Prostate gland (tissue), 2 donors: ENCODE measurements at regions not wholly inside any gene's neighbourhood (a gene's known extent, or its start where the extent isn't known, plus 50 kb on each side); places are given as distances from the start of the nearest gene placed in this dataset.
A peak's percentile ranks its signal among the peaks of the same experiment; 100 is the strongest.

Experiments
- DNase-seq: peaks from one replicate; pipeline ENCODE4 v3.0.0-alpha.2; 2019; ENCODE audit warnings: low spot score
- H3K27ac ChIP-seq, 2 donors: fragments of 200-600 bp; sonication (generic); 2 replicates each; pipeline ENCODE4 v1.5.1; 2017 to 2019
- H3K27me3 ChIP-seq: fragments of 200-600 bp; sonication (generic); replicated peaks from 2 replicates; pipeline ENCODE4 v1.5.1; 2019; ENCODE audit not compliant: insufficient read depth
- H3K36me3 ChIP-seq, 2 donors: fragments of 200-600 bp; sonication (generic); 1 replicate in 1 of 2; 2 replicates in 1 of 2; pipeline versions ENCODE4 v1.5.1 to v1.8.1; 2017 to 2019
- H3K4me1 ChIP-seq: fragments of 200-600 bp; sonication (generic); replicated peaks from 2 replicates; pipeline ENCODE4 v1.5.1; 2019
- H3K4me3 ChIP-seq, 2 donors: fragments of 200-600 bp; sonication (generic); 2 replicates each; pipeline ENCODE4 v1.5.1; 2017 to 2019
- H3K9me3 ChIP-seq: fragments of 200-600 bp; sonication (generic); 2 replicates; pipeline ENCODE4 v1.5.1; 2017
- POLR2A ChIP-seq: fragments of 450-650 bp; IDR thresholded peaks from one replicate; pipeline ENCODE4 v1.6.1; 2016; ENCODE audit warnings: antibody characterized with exemption, mild to moderate bottlenecking
- POLR2AphosphoS5 ChIP-seq: sonication (generic); formaldehyde crosslinking; IDR thresholded peaks from one replicate; pipeline ENCODE4 v1.6.1; 2017; ENCODE audit warnings: antibody characterized with exemption
- WGBS: methylation state at CpG from one replicate; pipeline ENCODE4 v1.1.5; 2018; 5-methylcytosine and 5-hydroxymethylcytosine counted together
- intact Hi-C: fragments of 100-400 bp; cut with DNase I; formaldehyde crosslinking; loops from one replicate; pipeline ENCODE4 v1.14.2; 2022
- TF ChIP-seq, protein P1 (sequence below), 4 experiments: fragments of 200-600 bp in 2 of 4; fragments of 450-650 bp in 2 of 4; sonication (generic) in 2 of 4; IDR thresholded peaks; 1 replicate in 3 of 4; 2 replicates in 1 of 4; pipeline ENCODE4 v1.5.1; 2016 to 2019; ENCODE audit warnings: antibody characterized with exemption in 4 of 4, mild to moderate bottlenecking in 2 of 4, moderate library complexity in 2 of 4

DNA sequence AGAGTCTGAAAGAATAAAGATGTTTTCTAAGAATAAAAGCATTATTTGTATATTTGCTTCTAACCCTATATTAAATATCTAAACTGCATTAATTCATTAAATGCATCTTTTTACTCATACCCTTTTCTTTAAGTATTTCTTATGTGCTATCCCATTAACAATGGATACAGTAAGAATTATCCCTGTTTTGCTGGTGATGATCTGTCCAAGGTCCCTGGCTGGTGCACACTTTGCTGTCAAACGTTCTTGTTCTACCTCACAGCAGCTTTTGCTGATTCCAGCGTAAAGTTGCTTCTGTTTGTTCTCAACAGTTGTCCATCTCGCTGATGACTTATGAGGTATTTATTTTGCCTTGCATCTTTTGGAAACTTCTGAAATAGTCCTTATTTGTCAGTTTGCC is 504.0 kb downstream of the PLCL1 start:
- H3K4me1 ChIP-seq = no peaks in the 10 kb centered on the region
- H3K9me3 ChIP-seq = no peaks in the 10 kb centered on the region
- no peaks in the 10 kb centered on the region for H3K36me3 ChIP-seq
- WGBS = 84% methylated on average over 3 of the region's 3 CpGs
- intact Hi-C loops = no loop called here
- no peak overlapping the region for H3K4me3 ChIP-seq
- no peak overlapping the region for H3K27ac ChIP-seq
- no peak for DNase-seq
- TF ChIP-seq POLR2AphosphoS5 (no peak), POLR2A (no peak)
- TF ChIP-seq, protein P1, sequence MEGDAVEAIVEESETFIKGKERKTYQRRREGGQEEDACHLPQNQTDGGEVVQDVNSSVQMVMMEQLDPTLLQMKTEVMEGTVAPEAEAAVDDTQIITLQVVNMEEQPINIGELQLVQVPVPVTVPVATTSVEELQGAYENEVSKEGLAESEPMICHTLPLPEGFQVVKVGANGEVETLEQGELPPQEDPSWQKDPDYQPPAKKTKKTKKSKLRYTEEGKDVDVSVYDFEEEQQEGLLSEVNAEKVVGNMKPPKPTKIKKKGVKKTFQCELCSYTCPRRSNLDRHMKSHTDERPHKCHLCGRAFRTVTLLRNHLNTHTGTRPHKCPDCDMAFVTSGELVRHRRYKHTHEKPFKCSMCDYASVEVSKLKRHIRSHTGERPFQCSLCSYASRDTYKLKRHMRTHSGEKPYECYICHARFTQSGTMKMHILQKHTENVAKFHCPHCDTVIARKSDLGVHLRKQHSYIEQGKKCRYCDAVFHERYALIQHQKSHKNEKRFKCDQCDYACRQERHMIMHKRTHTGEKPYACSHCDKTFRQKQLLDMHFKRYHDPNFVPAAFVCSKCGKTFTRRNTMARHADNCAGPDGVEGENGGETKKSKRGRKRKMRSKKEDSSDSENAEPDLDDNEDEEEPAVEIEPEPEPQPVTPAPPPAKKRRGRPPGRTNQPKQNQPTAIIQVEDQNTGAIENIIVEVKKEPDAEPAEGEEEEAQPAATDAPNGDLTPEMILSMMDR (IDR thresholded peaks at IDR 0.05) = no peak
- H3K27me3 ChIP-seq = no peaks in the 10 kb centered on the region

DNA sequence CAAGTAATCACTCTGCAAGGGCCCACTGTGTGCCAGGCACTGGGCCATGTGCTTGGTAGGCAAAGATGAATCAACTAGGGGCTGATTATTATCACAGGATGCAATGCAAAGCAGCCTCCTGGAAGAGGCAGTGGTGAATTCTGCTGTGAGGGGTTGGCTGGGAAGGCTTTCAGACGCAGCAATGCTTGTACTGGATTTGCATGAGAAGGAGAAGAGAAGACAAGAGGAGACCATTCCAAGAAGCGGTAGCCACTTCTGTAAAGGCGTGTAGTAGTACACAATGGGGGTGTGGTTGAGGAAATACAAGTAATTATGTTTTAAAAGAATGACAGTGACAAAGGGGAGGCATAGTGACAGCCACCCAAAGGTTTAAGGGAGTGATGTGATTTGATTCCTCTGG is 502.7 kb downstream of the PLCL1 start:
- intact Hi-C loops = no loop called here
- H3K27ac ChIP-seq = no peak overlapping the region
- H3K27me3 ChIP-seq = no peaks in the 10 kb centered on the region
- 88% methylated on average over 3 of the region's 3 CpGs for WGBS
- no peak overlapping the region for H3K4me3 ChIP-seq
- no peaks in the 10 kb centered on the region for H3K36me3 ChIP-seq
- no peaks in the 10 kb centered on the region for H3K4me1 ChIP-seq
- no peak for TF ChIP-seq POLR2AphosphoS5
- TF ChIP-seq POLR2A = no peak
- TF ChIP-seq, protein P1 (IDR thresholded peaks at IDR 0.05) = no peak
- DNase-seq = no peak
- H3K9me3 ChIP-seq = no peaks in the 10 kb centered on the region

DNA sequence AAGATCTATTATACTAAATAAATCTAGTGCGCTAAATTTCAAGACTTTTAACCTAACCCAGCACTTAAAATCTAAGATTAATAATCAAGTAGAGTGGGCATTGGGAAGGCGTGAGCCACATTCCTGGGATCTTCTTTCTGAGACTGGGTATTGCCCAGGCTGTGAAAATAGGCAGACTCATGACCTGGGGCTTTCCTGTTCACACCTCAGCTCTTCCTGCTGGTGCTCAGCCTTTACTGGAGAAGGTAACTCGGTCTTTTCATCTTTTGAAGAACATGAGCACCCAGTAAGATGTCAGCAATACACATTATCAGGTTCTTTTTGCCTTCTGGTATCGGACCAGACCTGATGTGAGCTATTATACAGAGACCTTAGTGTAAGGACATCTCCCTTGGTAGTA is 500.5 kb downstream of the PLCL1 start:
- 40% methylated on average over 4 of the region's 4 CpGs for WGBS

DNA sequence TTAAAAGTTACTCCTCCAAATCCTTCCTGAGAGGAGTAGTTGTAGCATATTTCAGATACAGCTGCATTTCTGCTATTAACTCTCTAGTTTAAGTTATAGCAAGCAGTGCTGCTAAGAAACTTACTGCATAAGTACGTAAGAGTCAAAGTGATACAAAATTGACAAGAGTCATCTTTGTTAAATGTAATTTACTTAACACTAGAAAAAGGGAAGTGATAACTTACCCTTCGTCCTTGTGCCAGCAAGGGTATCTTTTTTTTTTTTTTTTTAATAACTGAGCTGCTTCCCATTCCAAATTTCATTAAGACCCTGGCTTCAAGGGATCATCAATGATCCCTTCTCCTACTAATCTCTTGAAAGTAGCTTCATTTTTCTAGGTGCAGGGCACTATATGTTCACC is 493.0 kb downstream of the PLCL1 start:
- no peak for DNase-seq
- no peak for TF ChIP-seq POLR2A
- TF ChIP-seq, protein P1 (IDR thresholded peaks at IDR 0.05) = no peak
- TF ChIP-seq POLR2AphosphoS5 = no peak
- H3K36me3 ChIP-seq = no peaks in the 10 kb centered on the region
- H3K27ac ChIP-seq = no peak overlapping the region
- no peaks in the 10 kb centered on the region for H3K4me1 ChIP-seq
- H3K4me3 ChIP-seq = no peak overlapping the region
- no peaks in the 10 kb centered on the region for H3K27me3 ChIP-seq
- WGBS = 80% methylated on average over 2 of the region's 2 CpGs
- H3K9me3 ChIP-seq = no peaks in the 10 kb centered on the region
- intact Hi-C loops = loop anchor here (10.0 kb wide), 2 partner anchors 173 to 593 kb away; partner anchors contain the start of gene MARS2

More for the DNA sequence above, 500.5 kb downstream of the PLCL1 start:
- H3K27ac ChIP-seq = no peak overlapping the region
- DNase-seq = no peak
- no peak overlapping the region for H3K4me3 ChIP-seq
- TF ChIP-seq POLR2A = no peak
- TF ChIP-seq POLR2AphosphoS5 = no peak
- TF ChIP-seq, protein P1 (IDR thresholded peaks at IDR 0.05) = no peak
- H3K9me3 ChIP-seq = no peaks in the 10 kb centered on the region
- no peaks in the 10 kb centered on the region for H3K4me1 ChIP-seq
- intact Hi-C loops = no loop called here
- H3K36me3 ChIP-seq = no peaks in the 10 kb centered on the region
- H3K27me3 ChIP-seq = no peaks in the 10 kb centered on the region

DNA sequence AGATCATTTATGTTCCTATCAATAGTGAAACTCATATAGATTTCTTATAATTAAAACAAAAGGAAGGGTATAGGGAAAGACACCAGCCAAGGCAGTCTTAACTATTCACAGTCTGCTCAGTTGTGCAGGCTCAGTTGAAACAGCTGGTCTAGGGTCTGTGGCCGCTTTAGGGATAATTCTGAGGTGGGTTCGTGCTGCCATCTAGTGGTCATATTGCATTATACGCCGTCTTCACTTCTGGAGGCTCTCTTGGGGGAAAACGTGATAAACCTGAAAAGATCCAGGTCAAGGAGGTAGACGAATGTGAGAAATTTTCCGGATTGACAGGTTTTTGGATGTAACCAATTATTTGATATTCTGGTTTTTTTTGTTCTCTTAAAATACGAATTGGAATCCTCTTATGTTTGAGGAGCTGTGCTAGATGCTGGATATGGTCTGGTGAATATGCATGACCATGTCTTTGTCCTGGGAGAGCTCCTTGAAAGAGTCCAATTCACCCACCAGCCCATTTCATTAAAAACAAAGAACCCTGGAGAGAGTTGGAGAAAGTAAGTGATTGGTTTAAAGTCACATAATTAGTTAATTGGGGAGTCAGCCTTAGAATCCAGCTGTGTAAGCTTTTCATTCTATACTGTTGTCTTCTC is 492.4 kb downstream of the PLCL1 start:
- DNase-seq = peak; percentile 55
- Histone ChIP-seq H3K4me3 (no peak overlapping the region), H3K27me3 (no peaks in the 10 kb centered on the region), H3K36me3 (no peaks in the 10 kb centered on the region), H3K4me1 (no peaks in the 10 kb centered on the region), H3K9me3 (no peaks in the 10 kb centered on the region), H3K27ac (no peak overlapping the region)
- intact Hi-C loops = loop anchor here (1.0 to 10.0 kb wide), 3 partner anchors 172 to 592 kb away; partner anchors contain the start of gene MARS2
- under 1% methylated on average over 8 of the region's 8 CpGs for WGBS
- TF ChIP-seq, protein P1 (IDR thresholded peaks at IDR 0.05) = peak; percentile 50 to 81 (median 62)
- no peak for TF ChIP-seq POLR2AphosphoS5
